RWPE1 (cell line): ENCODE measurements at regions not wholly inside any gene's neighbourhood (a gene's known extent, or its start where the extent isn't known, plus 50 kb on each side); places are given as distances from the start of the nearest gene placed in this dataset.
A peak's percentile ranks its signal among the peaks of the same experiment; 100 is the strongest.

Source experiments
- CTCF ChIA-PET: fragments of 350-600 bp; sonication (Branson Sonifier 250); formaldehyde crosslinking; extraction: SDS; loops from one replicate; lab custom pipeline; 2021; lab: Yijun Ruan, JAX
- POLR2A ChIA-PET: fragments of 400-600 bp; formaldehyde crosslinking; extraction: SDS; loops from one replicate; lab custom pipeline; 2020; ENCODE audit warnings: antibody characterized with exemption; ENCODE audit not compliant: low non-redundant PET; lab: Yijun Ruan, JAX
- DNase-seq: peaks from one replicate; pipeline ENCODE4 v3.0.0; 2012; ENCODE audit warnings: low spot score
- H3K27ac ChIP-seq: fragments of 450-650 bp; 2 replicates; pipeline ENCODE4 v1.5.1; 2017
- CTCF ChIP-seq: fragments of 450-650 bp; conservative IDR thresholded peaks from 2 replicates; pipeline ENCODE4 v1.5.1; 2017; ENCODE audit warnings: low read depth, mild to moderate bottlenecking

- ChIA-PET POLR2A (no interaction called here), CTCF (interaction anchor here (0.6 kb wide), 1 partner anchor 87 kb away, joined by 3 read pairs; no protein-coding TSS in a partner anchor)
- no peak for TF ChIP-seq CTCF
- no peak overlapping the region for H3K27ac ChIP-seq
- no peak for DNase-seq
Measured at GRCh38 chr6:112401083-112401482, 54.0 kb downstream of the RFPL4B start.

GRCh38 chr6:112407101-112407590 lies 60.0 kb downstream of the RFPL4B start:
- no peak overlapping the region for H3K27ac ChIP-seq
- POLR2A ChIA-PET, result no interaction called here
- CTCF ChIA-PET, result no interaction called here
- DNase-seq, result no peak
- no peak for TF ChIP-seq CTCF

- ChIA-PET CTCF (no interaction called here), POLR2A (no interaction called here)
- no peak for DNase-seq
- no peak overlapping the region for H3K27ac ChIP-seq
- no peak for TF ChIP-seq CTCF
Measured at GRCh38 chr6:112408522-112408921, 61.4 kb downstream of the RFPL4B start.

GRCh38 chr6:112409311-112409710 lies 62.2 kb downstream of the RFPL4B start:
- CTCF ChIA-PET, result no interaction called here
- TF ChIP-seq CTCF, result no peak
- POLR2A ChIA-PET, result no interaction called here
- DNase-seq, result no peak
- H3K27ac ChIP-seq, result no peak overlapping the region

- POLR2A ChIA-PET, result no interaction called here
- H3K27ac ChIP-seq, result no peak overlapping the region
- TF ChIP-seq CTCF, result no peak
- CTCF ChIA-PET, result interaction anchor here (0.6 kb wide), 2 partner anchors 235 to 865 kb away, joined by 3 to 5 read pairs; no protein-coding TSS in a partner anchor
- DNase-seq, result peak; percentile 36
Measured at GRCh38 chr6:112413780-112414179, 66.7 kb downstream of the RFPL4B start.

GRCh38 chr6:112415366-112415765 lies 68.2 kb downstream of the RFPL4B start:
- no peak for DNase-seq
- CTCF ChIA-PET, result interaction anchor here (0.6 to 0.8 kb wide), 2 partner anchors 29 to 470 kb away, joined by 3 read pairs; no protein-coding TSS in a partner anchor
- H3K27ac ChIP-seq, result no peak overlapping the region
- POLR2A ChIA-PET, result no interaction called here
- TF ChIP-seq CTCF, result no peak
